Lung (tissue), 11 donors: ENCODE measurements at regions not wholly inside any gene's neighbourhood (a gene's known extent, or its start where the extent isn't known, plus 50 kb on each side); places are given as distances from the start of the nearest gene placed in this dataset.

Source experiments
- ATAC-seq: fragments of 200-7000 bp; cut with Tn5 transposase; one replicate; pipeline ENCODE4 v1.9.1; 2020; ENCODE audit warnings: moderate number of reproducible peaks; ENCODE audit not compliant: insufficient read depth, low FRiP score
- DNase-seq, 3 donors: peaks; one replicate each; pipeline ENCODE4 v3.0.0-alpha.2; 2013 to 2017
- H3K27ac ChIP-seq, 2 donors: one replicate each; pipeline ENCODE4 v1.5.1; 2013; ENCODE audit warnings: mild to moderate bottlenecking in 2 of 2, moderate library complexity in 2 of 2, control low read depth in 1 of 2, inconsistent platforms in 1 of 2, low read depth in 1 of 2, low read length in 1 of 2
- H3K27me3 ChIP-seq, 3 donors: one replicate each; pipeline ENCODE4 v1.5.1; 2013; ENCODE audit warnings: low read length in 2 of 3; ENCODE audit not compliant: control insufficient read depth in 3 of 3, insufficient read depth in 3 of 3
- H3K36me3 ChIP-seq, 4 donors: one replicate each; pipeline ENCODE4 v1.5.1; 2013; ENCODE audit warnings: low read length in 4 of 4, mild to moderate bottlenecking in 1 of 4, moderate library complexity in 1 of 4; ENCODE audit not compliant: control insufficient read depth in 4 of 4, insufficient read depth in 4 of 4
- H3K4me1 ChIP-seq, 5 donors: one replicate each; pipeline ENCODE4 v1.5.1; 2013; ENCODE audit warnings: low read length in 5 of 5, mild to moderate bottlenecking in 2 of 5, moderate library complexity in 1 of 5; ENCODE audit not compliant: control insufficient read depth in 5 of 5, insufficient read depth in 5 of 5
- H3K4me3 ChIP-seq: one replicate; pipeline ENCODE4 v1.5.1; 2013; ENCODE audit warnings: mild to moderate bottlenecking, control low read depth, moderate library complexity
- H3K9ac ChIP-seq, 2 donors: one replicate each; pipeline ENCODE4 v1.5.1; 2013; ENCODE audit warnings: low read length in 2 of 2, control low read depth in 1 of 2; ENCODE audit not compliant: insufficient read depth in 1 of 2
- H3K9me3 ChIP-seq, 4 donors: one replicate each; pipeline ENCODE4 v1.5.1; 2013; ENCODE audit warnings: low read length in 3 of 4, mild to moderate bottlenecking in 1 of 4, moderate library complexity in 1 of 4; ENCODE audit not compliant: control insufficient read depth in 4 of 4, insufficient read depth in 3 of 4
- WGBS, 2 donors: extraction: QIAGEN DNeasy Blood & Tissue Kit; methylation state at CpG; one replicate each; pipeline ENCODE4 v1.1.7; 2013; 5-methylcytosine and 5-hydroxymethylcytosine counted together
- TF ChIP-seq, protein P1 (sequence below): IDR thresholded peaks from 2 replicates; pipeline ENCODE4 v1.5.1; 2012; ENCODE audit warnings: mild to moderate bottlenecking; ENCODE audit errors: control extremely low read depth, extremely low read depth
- donor health status: control.
- donor health status: control.
- donor health status: Bipolar disorder and iron deficiency.
- donor health status: healthy.
- donor health status: DM: yes; HTN: yes; CAD: no.

DNA sequence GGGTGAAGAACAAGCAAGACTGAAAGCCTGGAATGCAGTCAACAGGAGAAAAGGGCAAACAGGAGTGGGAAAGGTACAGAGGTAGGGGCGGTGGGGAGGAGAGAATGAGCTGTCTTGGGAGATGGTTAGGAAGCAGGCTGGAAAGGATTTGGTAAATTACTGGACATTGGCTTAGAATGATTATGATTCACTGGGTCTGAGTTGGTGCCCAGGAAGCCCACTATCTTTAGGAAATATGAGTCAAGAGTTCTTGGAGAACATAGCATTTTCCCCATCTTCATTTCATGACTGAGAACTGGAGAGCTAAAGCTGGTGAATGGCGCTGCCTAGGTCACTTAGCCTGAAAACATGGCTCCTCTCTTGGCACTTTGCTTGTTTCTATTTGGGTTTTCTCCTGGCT, 74.7 kb upstream of the C3orf80 start:
- H3K36me3 ChIP-seq, result no peaks in the 10 kb centered on the region
- H3K4me3 ChIP-seq, result no peak overlapping the region
- H3K9ac ChIP-seq, result no peak overlapping the region
- no peak overlapping the region for H3K27ac ChIP-seq
- H3K27me3 ChIP-seq, result no peaks in the 10 kb centered on the region
- TF ChIP-seq, protein P1, sequence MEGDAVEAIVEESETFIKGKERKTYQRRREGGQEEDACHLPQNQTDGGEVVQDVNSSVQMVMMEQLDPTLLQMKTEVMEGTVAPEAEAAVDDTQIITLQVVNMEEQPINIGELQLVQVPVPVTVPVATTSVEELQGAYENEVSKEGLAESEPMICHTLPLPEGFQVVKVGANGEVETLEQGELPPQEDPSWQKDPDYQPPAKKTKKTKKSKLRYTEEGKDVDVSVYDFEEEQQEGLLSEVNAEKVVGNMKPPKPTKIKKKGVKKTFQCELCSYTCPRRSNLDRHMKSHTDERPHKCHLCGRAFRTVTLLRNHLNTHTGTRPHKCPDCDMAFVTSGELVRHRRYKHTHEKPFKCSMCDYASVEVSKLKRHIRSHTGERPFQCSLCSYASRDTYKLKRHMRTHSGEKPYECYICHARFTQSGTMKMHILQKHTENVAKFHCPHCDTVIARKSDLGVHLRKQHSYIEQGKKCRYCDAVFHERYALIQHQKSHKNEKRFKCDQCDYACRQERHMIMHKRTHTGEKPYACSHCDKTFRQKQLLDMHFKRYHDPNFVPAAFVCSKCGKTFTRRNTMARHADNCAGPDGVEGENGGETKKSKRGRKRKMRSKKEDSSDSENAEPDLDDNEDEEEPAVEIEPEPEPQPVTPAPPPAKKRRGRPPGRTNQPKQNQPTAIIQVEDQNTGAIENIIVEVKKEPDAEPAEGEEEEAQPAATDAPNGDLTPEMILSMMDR, result no peak
- H3K4me1 ChIP-seq, result no peaks in the 10 kb centered on the region
- DNase-seq (no peak), ATAC-seq (no peak)
- 58 to 93% methylated on average over 2 of the region's 2 CpGs for WGBS, 2 donors
- H3K9me3 ChIP-seq, result no peaks in the 10 kb centered on the region

DNA sequence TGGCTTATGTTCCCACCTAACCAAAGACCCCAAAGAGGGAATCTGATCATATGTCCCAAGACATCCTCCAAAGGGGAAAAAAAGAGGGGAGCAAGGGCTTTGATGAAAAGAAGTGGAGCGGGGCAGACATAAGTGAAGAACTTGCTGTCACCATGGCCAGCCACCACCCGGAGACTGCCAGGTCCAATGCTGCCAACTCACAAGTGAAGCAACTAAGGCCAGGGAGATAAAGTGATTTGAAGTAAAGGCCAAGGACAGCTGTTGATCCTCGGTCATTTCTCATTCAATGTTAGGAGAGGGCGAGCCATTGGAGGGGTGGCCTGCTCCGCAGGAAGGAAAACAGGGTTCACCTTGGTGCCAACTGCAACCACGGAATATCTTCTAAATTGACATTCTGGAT, 72.6 kb upstream of the C3orf80 start:
- H3K27ac ChIP-seq, result no peak overlapping the region
- WGBS, 2 donors, result 93 to 96% methylated on average over 6 of the region's 6 CpGs
- no peak for ATAC-seq
- peaks cover 0 to 2% (median 0%) of the 10 kb centered on the region in 4 donors for H3K9me3 ChIP-seq
- no peak for DNase-seq
- no peak overlapping the region for H3K4me3 ChIP-seq
- TF ChIP-seq, protein P1, result no peak
- H3K4me1 ChIP-seq, result no peaks in the 10 kb centered on the region
- no peak overlapping the region for H3K9ac ChIP-seq
- no peaks in the 10 kb centered on the region for H3K36me3 ChIP-seq
- no peaks in the 10 kb centered on the region for H3K27me3 ChIP-seq

DNA sequence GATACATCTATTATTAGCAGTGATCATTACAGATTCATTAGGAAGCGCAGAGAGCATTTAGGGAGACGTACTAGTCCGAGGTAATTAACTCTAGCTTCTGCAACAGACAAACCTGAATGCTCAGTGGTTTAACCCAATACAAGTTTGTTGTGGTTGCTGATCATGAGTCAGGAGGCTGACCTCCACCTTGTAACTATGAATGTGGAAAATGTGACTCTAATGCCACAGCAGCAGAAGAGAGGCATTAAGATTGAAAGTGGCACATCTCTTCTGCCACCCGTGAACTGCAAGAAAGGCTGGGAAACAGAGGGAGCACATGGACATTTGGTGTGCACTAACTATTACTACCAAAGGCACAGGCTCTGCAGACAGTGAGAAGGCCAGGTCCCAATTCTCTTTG, 71.2 kb upstream of the C3orf80 start:
- Histone ChIP-seq H3K4me1 (no peaks in the 10 kb centered on the region), H3K27ac (no peak overlapping the region), H3K9me3 (peaks cover 0 to 2% (median 0%) of the 10 kb centered on the region in 4 donors), H3K27me3 (no peaks in the 10 kb centered on the region), H3K4me3 (no peak overlapping the region), H3K36me3 (no peaks in the 10 kb centered on the region), H3K9ac (no peak overlapping the region)
- 87 to 92% methylated on average over 4 of the region's 4 CpGs for WGBS, 2 donors
- ATAC-seq, result no peak
- TF ChIP-seq, protein P1, result no peak
- no peak for DNase-seq

DNA sequence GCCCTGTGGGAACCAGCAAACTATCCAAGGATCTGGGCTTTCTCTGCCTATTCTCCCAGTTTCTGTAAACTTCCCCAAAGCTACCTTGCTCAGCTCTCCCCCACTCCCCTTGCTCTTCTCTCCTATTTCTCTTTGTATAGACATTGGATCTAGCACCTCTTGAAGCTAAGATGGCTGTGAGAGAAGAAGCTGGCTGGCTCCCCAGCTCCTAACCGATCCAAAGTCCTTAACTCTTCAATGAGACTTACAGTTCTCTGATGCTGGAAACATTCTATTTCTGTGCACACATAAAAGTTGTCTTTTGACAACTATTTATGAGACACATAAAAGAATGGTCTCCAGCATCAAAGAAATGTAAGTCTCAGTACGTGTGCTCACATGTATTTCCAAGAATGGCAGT, 70.6 kb upstream of the C3orf80 start:
- H3K4me1 ChIP-seq, result no peaks in the 10 kb centered on the region
- no peak overlapping the region for H3K4me3 ChIP-seq
- TF ChIP-seq, protein P1, result no peak
- no peaks in the 10 kb centered on the region for H3K36me3 ChIP-seq
- no peaks in the 10 kb centered on the region for H3K27me3 ChIP-seq
- 73 to 90% methylated on average over 2 of the region's 2 CpGs for WGBS, 2 donors
- H3K9me3 ChIP-seq, result peaks cover 0 to 2% (median 0%) of the 10 kb centered on the region in 4 donors
- H3K9ac ChIP-seq, result no peak overlapping the region
- no peak overlapping the region for H3K27ac ChIP-seq
- DNase-seq, result no peak
- ATAC-seq, result no peak
